AG10803 (cell line): ENCODE measurements at regions not wholly inside any gene's neighbourhood (a gene's known extent, or its start where the extent isn't known, plus 50 kb on each side); places are given as distances from the start of the nearest gene placed in this dataset.
A peak's percentile ranks its signal among the peaks of the same experiment; 100 is the strongest.

Experiments used
- DNase-seq: peaks from one replicate; pipeline ENCODE4 v3.0.0; 2010; ENCODE audit warnings: low read depth
- H3K4me3 ChIP-seq: 2 replicates; pipeline ENCODE4 v1.5.1; 2011; ENCODE audit warnings: mild to moderate bottlenecking, low read length, control low read depth
- TF ChIP-seq, protein P1 (sequence below): conservative IDR thresholded peaks from 2 replicates; pipeline ENCODE4 v1.5.1; 2011; ENCODE audit warnings: mild to moderate bottlenecking, low read length, control low read depth, inconsistent platforms

DNA sequence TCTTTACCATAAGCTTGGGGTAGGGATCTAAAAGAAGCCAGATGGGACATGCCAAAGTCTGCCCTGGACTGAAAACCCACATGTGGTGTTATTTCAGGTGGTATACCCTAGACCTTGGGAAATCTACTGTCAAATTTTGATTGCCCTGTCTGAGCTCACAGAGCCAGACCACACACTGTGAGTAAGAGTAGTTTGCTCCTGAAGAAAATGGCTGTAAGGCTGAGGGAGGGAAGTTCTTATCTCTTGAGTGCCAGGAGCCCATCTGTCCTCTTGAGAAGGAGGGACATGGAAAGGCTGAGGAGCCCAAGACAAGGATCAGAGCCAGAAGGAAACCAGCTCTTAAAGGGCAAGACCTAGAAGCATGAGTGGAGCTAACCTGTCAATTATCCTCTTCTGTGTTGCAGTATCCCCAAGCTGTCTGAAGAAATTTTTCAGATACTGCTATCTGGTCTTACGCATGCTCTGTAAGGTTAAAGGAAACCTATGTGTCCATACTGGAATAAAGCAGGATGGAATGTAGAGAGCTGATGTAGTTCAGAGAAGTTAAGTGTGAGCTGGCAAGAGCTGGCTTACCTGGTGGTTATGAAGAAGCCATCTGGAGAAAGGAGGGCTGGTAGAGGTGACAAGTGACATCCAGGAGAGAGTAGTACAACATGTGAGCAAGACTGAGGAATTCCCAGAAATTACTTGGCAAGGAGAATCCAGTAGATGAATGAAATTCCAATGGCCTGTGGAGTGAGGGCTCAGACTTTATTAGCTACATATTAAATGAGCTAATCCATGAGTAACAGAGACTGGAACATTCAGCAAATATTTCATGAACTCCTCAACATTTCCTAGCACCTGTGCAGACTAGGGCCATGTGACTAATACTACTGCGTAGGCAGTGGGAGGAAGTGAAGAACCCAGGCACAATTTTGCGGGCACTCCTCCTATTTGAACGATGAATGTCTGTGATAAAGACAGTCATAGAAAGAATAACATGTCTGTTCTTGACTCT, 389.1 kb upstream of the KIF2A start:
- TF ChIP-seq, protein P1, sequence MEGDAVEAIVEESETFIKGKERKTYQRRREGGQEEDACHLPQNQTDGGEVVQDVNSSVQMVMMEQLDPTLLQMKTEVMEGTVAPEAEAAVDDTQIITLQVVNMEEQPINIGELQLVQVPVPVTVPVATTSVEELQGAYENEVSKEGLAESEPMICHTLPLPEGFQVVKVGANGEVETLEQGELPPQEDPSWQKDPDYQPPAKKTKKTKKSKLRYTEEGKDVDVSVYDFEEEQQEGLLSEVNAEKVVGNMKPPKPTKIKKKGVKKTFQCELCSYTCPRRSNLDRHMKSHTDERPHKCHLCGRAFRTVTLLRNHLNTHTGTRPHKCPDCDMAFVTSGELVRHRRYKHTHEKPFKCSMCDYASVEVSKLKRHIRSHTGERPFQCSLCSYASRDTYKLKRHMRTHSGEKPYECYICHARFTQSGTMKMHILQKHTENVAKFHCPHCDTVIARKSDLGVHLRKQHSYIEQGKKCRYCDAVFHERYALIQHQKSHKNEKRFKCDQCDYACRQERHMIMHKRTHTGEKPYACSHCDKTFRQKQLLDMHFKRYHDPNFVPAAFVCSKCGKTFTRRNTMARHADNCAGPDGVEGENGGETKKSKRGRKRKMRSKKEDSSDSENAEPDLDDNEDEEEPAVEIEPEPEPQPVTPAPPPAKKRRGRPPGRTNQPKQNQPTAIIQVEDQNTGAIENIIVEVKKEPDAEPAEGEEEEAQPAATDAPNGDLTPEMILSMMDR = no peak
- no peak overlapping the region for H3K4me3 ChIP-seq
- DNase-seq = peak; percentile 24

DNA sequence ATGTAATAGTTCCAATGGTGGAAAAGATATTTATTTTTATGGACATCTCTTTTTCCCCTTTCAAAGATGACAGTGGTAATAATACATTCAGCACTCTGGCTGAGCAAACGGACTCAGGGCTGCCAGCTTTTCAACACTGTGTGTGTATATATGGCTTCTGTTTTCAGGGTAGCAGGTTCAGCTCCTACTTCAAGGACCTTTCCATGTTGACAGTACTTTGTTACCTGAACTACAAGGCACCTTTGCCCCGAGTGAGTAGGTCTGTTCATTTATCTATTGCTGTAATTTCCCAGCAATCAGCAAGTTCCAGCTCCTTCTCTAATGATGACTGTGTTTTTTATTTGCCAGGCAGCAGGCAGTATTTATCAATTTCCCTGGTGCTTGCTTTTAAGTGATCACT, 387.4 kb upstream of the KIF2A start:
- TF ChIP-seq, protein P1 = no peak
- DNase-seq = no peak
- no peak overlapping the region for H3K4me3 ChIP-seq

DNA sequence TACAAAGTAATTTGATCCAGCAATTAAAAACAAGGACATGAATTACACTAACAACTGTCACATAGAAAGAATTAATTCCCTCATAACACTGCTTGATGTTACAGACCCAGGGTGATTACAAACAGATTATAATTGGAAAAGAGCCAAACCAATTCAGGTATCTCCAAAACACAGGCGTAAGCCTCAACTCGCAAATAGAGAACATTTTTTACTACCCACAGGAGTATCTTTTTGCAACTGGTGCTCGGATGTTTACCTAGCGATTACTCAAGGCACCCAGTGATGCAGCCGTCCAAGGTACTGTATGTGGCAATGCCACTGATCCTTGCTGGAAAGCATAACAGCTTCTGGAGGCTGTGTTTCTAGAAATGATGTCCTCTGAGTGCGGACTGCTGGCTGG, 386.1 kb upstream of the KIF2A start:
- no peak overlapping the region for H3K4me3 ChIP-seq
- DNase-seq = no peak
- TF ChIP-seq, protein P1 = no peak

GRCh38 chr5:61924251-61924650, 381.8 kb upstream of the KIF2A start:
- no peak for DNase-seq
- H3K4me3 ChIP-seq = no peak overlapping the region
- TF ChIP-seq, protein P1 = no peak

DNA sequence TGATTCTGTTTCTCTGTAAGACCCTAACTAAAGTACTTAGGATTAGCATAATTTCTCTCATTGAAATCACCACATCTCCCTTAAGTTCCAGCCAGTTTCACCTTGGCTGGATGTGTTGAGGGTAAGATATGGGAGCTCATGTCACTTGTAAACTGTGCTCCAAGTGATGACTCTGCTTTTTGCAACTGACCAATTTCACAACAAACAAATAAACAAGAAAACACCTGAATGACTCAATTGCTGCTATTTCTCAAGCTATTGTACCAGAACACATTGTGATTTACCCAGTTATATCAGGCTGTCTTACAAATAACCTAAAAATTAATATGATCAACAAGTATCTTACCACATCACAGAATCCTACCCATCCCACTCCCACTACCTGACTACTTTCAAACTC, 379.1 kb upstream of the KIF2A start:
- no peak for DNase-seq
- TF ChIP-seq, protein P1 = no peak
- H3K4me3 ChIP-seq = no peak overlapping the region

- TF ChIP-seq, protein P1 = no peak
- H3K4me3 ChIP-seq = no peak overlapping the region
- DNase-seq = no peak
These were observed 374.8 kb upstream of the KIF2A start for GRCh38 chr5:61931236-61931635.
